ENCODE measurements at regions not wholly inside any gene's neighbourhood (a gene's known extent, or its start where the extent isn't known, plus 50 kb on each side); places are given as distances from the start of the nearest gene placed in this dataset.
"Not testable (repeated sequence)": the region's sequence is repeated elsewhere in the genome, so short reads cannot be mapped to it uniquely, and the experiment has no call there.

DNA sequence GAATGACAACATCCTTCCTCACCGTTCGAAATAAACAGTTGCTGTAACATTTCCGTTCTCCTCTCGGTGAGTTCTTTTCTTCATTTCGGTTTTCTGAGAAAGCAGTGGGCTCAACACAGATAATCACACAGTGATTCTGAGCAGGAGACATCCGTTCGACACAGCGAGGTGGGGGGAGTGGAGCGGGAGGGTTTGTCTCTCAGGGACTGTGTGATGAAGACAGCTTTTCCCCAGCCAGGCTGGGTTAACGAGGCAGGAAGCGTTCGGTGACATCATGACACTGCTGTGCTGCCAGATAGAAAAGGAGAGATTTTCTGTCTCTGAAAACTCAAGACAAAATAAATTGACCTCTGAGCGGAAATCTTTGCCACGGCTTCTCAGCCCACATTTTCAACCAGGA, 119.3 kb downstream of the CRLF2 start:
- Histone ChIP-seq H3K4me1 (replicated peaks in 1 of 2) (no peaks in the 10 kb centered on the region), H3K9me3 (replicated peaks in 1 of 3) (peaks cover 0 to 8% (median 0%) of the 10 kb centered on the region in 3 donors), H3K36me3 (replicated peaks in 1 of 2) (no peaks in the 10 kb centered on the region), H3K4me3 (no peak overlapping the region), H3K27ac (no peak overlapping the region), H3K27me3 (no peaks in the 10 kb centered on the region)
- intact Hi-C loops (cut with DNase I) = no loop called here
- TF ChIP-seq, protein P1, sequence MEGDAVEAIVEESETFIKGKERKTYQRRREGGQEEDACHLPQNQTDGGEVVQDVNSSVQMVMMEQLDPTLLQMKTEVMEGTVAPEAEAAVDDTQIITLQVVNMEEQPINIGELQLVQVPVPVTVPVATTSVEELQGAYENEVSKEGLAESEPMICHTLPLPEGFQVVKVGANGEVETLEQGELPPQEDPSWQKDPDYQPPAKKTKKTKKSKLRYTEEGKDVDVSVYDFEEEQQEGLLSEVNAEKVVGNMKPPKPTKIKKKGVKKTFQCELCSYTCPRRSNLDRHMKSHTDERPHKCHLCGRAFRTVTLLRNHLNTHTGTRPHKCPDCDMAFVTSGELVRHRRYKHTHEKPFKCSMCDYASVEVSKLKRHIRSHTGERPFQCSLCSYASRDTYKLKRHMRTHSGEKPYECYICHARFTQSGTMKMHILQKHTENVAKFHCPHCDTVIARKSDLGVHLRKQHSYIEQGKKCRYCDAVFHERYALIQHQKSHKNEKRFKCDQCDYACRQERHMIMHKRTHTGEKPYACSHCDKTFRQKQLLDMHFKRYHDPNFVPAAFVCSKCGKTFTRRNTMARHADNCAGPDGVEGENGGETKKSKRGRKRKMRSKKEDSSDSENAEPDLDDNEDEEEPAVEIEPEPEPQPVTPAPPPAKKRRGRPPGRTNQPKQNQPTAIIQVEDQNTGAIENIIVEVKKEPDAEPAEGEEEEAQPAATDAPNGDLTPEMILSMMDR (IDR thresholded peaks at IDR 0.05) = no peak
- no peak for TF ChIP-seq POLR2A (IDR thresholded peaks at IDR 0.05)
- no peak for DNase-seq
- WGBS, 4 donors = 34 to 44% (median 38%) methylated on average over 14 of the region's 14 CpGs

DNA sequence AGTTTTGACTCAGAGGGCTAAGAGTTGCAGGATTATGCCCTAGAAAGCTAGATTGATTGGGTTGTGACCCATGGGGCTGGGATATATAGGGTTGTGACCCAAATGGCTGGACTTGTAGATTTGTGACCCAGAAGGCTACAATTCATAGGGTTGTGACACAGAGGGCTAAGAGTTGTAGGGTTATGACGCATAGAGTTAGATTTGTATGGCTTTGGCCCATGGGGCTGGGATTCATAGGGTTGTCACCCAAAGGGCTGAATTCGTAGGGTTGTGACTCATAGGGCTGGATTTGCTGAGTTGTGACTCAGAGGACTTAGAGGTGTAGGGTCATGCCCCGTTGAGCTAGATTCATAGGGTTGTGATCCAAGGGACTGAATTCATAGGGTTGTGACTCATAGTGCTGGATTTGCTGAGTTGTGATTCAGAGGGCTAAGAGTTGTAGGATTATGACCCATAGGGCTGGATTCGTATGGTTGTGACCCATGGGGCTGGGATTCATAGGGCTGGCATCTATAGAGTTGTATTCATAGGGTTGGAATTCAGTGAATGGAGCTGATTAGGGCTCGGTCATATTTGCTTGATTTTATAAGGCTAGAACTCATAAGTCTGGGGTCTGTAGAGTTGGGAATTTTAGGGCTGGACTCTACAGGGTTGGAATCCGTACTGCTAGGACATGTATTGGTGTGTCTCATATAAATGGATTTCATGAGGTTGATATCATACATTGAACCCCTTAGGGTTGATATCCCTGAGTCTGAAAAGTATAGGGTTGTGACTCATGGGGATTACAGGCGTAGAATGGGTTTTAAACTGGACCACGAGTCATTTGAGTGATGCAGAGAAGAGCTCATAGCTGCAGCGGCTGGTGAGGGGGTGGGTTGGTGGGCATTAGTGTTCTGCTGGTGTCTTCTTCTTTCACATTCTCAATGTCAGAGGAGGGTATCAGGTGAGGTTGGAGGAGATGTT, 125.7 kb downstream of the CRLF2 start:
- intact Hi-C loops (cut with DNase I) = no loop called here
- no peak overlapping the region for H3K27ac ChIP-seq
- no peak for DNase-seq
- H3K4me1 ChIP-seq (replicated peaks in 1 of 2) = no peaks in the 10 kb centered on the region
- H3K27me3 ChIP-seq = no peaks in the 10 kb centered on the region
- TF ChIP-seq, protein P1 (IDR thresholded peaks at IDR 0.05) = no peak
- TF ChIP-seq POLR2A (IDR thresholded peaks at IDR 0.05) = no peak
- H3K4me3 ChIP-seq = no peak overlapping the region
- no peaks in the 10 kb centered on the region for H3K36me3 ChIP-seq (replicated peaks in 1 of 2)
- 57 to 64% (median 61%) methylated on average over 9 of the region's 9 CpGs for WGBS, 4 donors
- no peaks in the 10 kb centered on the region for H3K9me3 ChIP-seq (replicated peaks in 1 of 3)

DNA sequence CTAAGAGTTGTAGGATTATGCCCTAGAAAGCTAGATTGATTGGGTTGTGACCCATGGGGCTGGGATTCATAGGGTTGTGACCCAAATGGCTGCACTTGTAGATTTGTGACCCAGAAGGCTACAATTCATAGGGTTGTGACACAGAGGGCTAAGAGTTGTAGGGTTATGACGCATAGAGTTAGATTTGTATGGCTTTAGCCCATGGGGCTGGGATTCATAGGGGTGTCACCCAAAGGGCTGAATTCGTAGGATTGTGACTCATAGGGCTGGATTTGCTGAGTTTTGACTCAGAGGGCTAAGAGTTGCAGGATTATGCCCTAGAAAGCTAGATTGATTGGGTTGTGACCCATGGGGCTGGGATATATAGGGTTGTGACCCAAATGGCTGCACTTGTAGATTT, 126.6 kb downstream of the CRLF2 start:
- H3K36me3 ChIP-seq (replicated peaks in 1 of 2); H3K4me3 ChIP-seq; H3K4me1 ChIP-seq (replicated peaks in 1 of 2); intact Hi-C loops (cut with DNase I); H3K9me3 ChIP-seq (replicated peaks in 1 of 3); H3K27me3 ChIP-seq; H3K27ac ChIP-seq; DNase-seq: not testable (repeated sequence)
- WGBS, 4 donors = 66 to 73% (median 69%) methylated on average over 2 of the region's 2 CpGs

DNA sequence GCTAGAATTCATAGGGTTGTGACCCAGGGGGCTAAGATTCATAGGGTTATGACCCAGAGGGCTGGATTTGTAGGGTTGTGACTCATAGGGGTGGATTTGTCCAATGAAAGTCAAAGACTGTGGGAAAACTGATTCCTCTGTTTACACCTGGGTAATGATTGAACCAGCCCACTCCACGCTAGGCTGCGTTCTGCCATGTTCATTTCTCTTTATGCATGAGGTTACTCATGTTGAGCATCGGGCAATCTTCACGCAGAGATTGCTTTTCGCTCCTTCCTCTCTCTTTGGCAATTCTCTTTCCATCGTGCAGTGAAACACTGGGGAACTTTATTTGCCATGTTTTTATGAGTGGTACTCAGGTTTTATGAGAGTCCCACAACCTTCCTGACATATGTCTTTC, 127.8 kb downstream of the CRLF2 start:
- Histone ChIP-seq H3K4me3 (no peak overlapping the region), H3K9me3 (replicated peaks in 1 of 3) (no peaks in the 10 kb centered on the region), H3K27ac (no peak overlapping the region), H3K4me1 (replicated peaks in 1 of 2) (no peaks in the 10 kb centered on the region), H3K36me3 (replicated peaks in 1 of 2) (no peaks in the 10 kb centered on the region), H3K27me3 (no peaks in the 10 kb centered on the region)
- WGBS, 4 donors = 80 to 87% (median 84%) methylated on average over 6 of the region's 6 CpGs
- intact Hi-C loops (cut with DNase I) = no loop called here
- DNase-seq = no peak
- TF ChIP-seq, protein P1 (IDR thresholded peaks at IDR 0.05) = no peak
- TF ChIP-seq POLR2A (IDR thresholded peaks at IDR 0.05) = no peak

All from adrenal gland (tissue), 9 donors.